ENCODE measurements at regions not wholly inside any gene's neighbourhood (a gene's known extent, or its start where the extent isn't known, plus 50 kb on each side); places are given as distances from the start of the nearest gene placed in this dataset.

GRCh38 chr2:16040271-16041010, 100.1 kb downstream of the MYCN start:
- H3K4me3 Mint-ChIP-seq = no peak overlapping the region
- DNase-seq (ENCODE audit: extremely low spot score, unreplicated experiment) = no peak
- TF ChIP-seq, protein P1, sequence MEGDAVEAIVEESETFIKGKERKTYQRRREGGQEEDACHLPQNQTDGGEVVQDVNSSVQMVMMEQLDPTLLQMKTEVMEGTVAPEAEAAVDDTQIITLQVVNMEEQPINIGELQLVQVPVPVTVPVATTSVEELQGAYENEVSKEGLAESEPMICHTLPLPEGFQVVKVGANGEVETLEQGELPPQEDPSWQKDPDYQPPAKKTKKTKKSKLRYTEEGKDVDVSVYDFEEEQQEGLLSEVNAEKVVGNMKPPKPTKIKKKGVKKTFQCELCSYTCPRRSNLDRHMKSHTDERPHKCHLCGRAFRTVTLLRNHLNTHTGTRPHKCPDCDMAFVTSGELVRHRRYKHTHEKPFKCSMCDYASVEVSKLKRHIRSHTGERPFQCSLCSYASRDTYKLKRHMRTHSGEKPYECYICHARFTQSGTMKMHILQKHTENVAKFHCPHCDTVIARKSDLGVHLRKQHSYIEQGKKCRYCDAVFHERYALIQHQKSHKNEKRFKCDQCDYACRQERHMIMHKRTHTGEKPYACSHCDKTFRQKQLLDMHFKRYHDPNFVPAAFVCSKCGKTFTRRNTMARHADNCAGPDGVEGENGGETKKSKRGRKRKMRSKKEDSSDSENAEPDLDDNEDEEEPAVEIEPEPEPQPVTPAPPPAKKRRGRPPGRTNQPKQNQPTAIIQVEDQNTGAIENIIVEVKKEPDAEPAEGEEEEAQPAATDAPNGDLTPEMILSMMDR (conservative IDR thresholded peaks at IDR 0.05) = no peak
- no peaks in the 10 kb centered on the region for H3K27me3 Mint-ChIP-seq
- H3K27ac Mint-ChIP-seq = no peak overlapping the region
- H3K4me1 Mint-ChIP-seq (ENCODE audit: unreplicated experiment) = peaks cover 29% of the 10 kb centered on the region
- H3K9me3 Mint-ChIP-seq = no peaks in the 10 kb centered on the region
- no peaks in the 10 kb centered on the region for H3K36me3 Mint-ChIP-seq

DNA sequence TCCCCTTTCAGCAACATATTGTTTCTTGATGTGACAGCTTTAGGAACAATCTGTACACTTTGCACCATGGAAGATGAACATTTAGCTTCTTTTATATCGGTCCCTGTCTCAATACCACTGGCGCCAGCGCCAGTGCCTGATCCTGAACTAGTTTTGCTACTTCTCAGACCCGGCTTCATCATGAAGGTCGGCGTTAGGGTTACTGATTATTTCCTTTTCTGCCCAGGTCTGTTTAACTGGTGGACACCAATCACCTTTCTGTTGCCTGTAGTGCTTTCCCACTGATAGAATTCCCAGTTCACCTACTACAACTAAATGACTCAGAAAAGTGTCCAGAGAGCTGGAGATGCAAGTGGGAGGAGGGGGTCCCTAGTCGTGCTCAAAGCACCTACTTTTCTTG, 99.5 kb downstream of the MYCN start:
- DNase-seq (ENCODE audit: extremely low spot score, unreplicated experiment) = no peak
- peaks cover 31% of the 10 kb centered on the region for H3K4me1 Mint-ChIP-seq (ENCODE audit: unreplicated experiment)
- no peak overlapping the region for H3K27ac Mint-ChIP-seq
- no peaks in the 10 kb centered on the region for H3K9me3 Mint-ChIP-seq
- TF ChIP-seq, protein P1 (conservative IDR thresholded peaks at IDR 0.05) = no peak
- no peaks in the 10 kb centered on the region for H3K36me3 Mint-ChIP-seq
- H3K27me3 Mint-ChIP-seq = no peaks in the 10 kb centered on the region
- no peak overlapping the region for H3K4me3 Mint-ChIP-seq

DNA sequence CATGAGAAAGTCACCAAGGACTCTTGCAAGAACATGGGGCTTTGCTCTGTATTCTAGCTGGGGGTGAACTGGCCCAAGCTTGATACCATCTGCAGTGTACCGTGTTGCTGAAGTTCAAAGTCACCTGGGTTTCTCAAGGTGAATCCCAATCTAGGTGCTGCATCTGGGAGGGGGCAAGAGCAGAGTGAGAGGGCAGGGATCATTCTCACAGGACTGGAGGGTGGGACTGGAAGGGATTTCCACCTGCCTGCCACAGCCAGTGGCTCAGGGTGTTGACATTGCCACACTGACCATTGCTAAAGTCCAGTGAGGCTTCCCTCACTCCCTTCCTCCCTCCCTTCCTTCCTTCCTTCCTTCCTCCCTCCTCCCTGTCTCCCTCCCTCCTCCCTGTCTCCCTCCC, 98.7 kb downstream of the MYCN start:
- Mint-ChIP-seq H3K9me3 (no peaks in the 10 kb centered on the region), H3K27me3 (no peaks in the 10 kb centered on the region), H3K4me1 (ENCODE audit: unreplicated experiment) (peaks cover 33% of the 10 kb centered on the region), H3K4me3 (no peak overlapping the region), H3K36me3 (no peaks in the 10 kb centered on the region), H3K27ac (no peak overlapping the region)
- DNase-seq (ENCODE audit: extremely low spot score, unreplicated experiment) = no peak
- TF ChIP-seq, protein P1 (conservative IDR thresholded peaks at IDR 0.05) = no peak

DNA sequence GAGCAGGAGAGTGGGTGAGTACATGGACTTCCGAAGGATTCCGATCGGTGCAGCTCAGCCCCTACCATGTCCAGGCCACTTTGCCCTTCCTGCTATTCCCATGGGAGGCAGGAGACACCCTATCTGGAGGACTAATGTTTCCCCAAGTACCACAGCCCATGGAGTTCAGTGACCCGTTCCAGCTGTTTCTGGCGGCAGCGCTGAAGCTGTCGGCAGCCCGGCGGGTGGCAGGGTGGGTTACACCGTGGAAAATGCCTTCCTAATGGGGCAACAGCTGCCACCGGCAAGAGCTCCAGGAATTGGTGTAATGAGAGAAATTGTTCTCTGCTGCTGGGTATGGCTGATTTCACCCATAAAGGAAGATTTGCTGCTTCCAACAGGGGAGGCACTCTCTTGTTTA, 98.3 kb downstream of the MYCN start:
- Mint-ChIP-seq H3K27ac (no peak overlapping the region), H3K9me3 (no peaks in the 10 kb centered on the region), H3K4me1 (ENCODE audit: unreplicated experiment) (peaks cover 33% of the 10 kb centered on the region), H3K4me3 (no peak overlapping the region), H3K27me3 (no peaks in the 10 kb centered on the region), H3K36me3 (no peaks in the 10 kb centered on the region)
- DNase-seq (ENCODE audit: extremely low spot score, unreplicated experiment) = no peak
- TF ChIP-seq, protein P1 (conservative IDR thresholded peaks at IDR 0.05) = no peak

DNA sequence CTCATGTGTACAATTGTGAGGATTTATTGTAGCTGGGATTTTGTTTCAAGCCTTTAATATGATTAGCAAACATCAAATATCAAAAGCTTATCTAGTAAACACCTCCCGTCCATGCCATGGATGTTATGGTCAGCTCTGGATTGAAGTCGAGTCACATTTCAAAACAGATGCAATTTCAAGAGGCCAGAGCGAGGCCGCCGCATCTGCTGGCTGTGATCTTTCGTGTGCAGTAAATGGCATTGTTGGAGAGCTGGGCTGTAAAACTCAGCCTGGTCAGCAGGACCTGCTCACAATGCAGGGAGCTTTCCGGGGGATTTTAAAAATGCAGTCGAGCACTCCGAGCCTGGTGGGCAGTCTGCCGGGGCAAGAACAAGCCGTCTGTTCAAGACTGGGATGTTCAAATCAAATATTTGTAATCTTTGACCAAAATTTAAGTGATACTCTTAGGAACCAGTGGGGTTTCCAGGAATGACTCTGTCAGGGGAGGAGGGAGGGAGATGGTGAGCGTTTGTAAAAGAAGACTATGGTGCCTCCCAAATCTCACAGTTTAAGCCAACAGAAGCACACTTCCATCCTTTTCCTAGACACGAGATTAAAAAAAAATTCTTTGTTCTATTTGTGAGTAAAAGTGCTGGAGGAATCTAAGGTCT, 97.6 kb downstream of the MYCN start:
- no peaks in the 10 kb centered on the region for H3K27me3 Mint-ChIP-seq
- H3K36me3 Mint-ChIP-seq = no peaks in the 10 kb centered on the region
- DNase-seq (ENCODE audit: extremely low spot score, unreplicated experiment) = no peak
- H3K4me3 Mint-ChIP-seq = peak overlapping the region; percentile 26
- no peak overlapping the region for H3K27ac Mint-ChIP-seq
- H3K9me3 Mint-ChIP-seq = no peaks in the 10 kb centered on the region
- TF ChIP-seq, protein P1 (conservative IDR thresholded peaks at IDR 0.05) = no peak
- peaks cover 33% of the 10 kb centered on the region for H3K4me1 Mint-ChIP-seq (ENCODE audit: unreplicated experiment)

Data from type B pancreatic cell (in vitro differentiated cells).